ENCODE measurements at regions not wholly inside any gene's neighbourhood (a gene's known extent, or its start where the extent isn't known, plus 50 kb on each side); places are given as distances from the start of the nearest gene placed in this dataset.
"Not testable (repeated sequence)": the region's sequence is repeated elsewhere in the genome, so short reads cannot be mapped to it uniquely, and the experiment has no call there.

DNA sequence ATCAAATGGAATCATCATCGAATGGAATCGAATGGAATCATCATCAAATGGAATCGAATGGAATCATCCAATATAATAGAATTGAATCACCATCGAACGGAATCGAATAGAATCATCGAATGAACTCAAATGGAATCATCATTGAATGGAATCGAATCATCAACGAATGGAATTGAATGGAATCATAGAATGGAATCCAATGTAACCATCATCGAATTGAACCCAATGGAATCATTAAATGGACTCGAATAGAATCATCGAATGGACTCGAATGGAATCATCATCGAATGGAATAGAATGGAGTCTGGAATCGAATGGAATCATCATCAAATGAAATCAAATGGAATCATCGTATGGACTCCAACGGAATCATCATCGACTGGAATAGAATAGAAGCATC lies 227.0 kb downstream of the SHCBP1 start:
- WGBS: 70% methylated on average over 18 of the region's 18 CpGs
- not testable (repeated sequence) for DNase-seq (ENCODE audit: low spot score in 2 of 2)

DNA sequence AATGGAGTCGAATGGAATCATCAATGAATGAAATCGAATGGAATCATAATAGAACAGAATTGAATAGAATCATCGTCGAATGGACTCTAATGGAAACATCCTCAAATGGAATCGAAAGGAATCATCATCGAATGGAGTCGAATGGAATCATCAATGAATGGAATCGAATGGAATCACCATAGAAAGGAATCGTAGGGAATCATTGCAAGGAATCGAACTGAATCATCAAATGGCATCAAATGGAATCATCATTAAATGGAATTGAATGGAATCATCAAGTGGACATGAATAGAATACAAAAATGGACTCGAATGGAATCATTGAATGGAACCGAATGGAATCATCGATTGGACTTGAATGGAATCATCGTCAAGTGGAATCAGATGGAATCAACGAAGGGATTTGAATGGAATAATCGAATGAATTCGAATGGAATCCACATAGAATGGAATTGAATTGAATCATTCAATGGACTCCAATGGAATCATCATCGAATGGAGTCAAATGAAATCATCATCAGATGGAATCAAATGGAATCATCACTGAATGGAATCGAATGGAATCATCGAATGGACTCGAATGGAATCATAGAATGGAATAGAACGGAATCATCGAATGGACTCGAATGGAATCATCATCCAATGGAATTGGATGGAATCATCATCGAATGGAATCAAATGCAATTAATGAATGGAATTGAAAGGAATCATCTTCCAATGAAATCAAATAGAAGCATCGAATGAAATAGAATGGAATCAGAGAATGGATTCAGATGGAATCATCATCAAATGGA lies 228.1 kb downstream of the SHCBP1 start:
- H3K4me1 ChIP-seq, H3K36me3 ChIP-seq, H3K4me3 ChIP-seq, H3K27me3 ChIP-seq, H3K27ac ChIP-seq, H3K9me3 ChIP-seq: not testable (repeated sequence)
- 78% methylated on average over 26 of the region's 26 CpGs for WGBS
- DNase-seq (ENCODE audit: low spot score in 2 of 2): peak in 1 of 2 donors; percentile 79

More for the DNA sequence above, 227.0 kb downstream of the SHCBP1 start:
- not testable (repeated sequence) for H3K4me1 ChIP-seq, H3K36me3 ChIP-seq, H3K4me3 ChIP-seq, H3K27ac ChIP-seq, H3K9me3 ChIP-seq, H3K27me3 ChIP-seq

GRCh38 chr16:46390660-46391462 lies 230.3 kb downstream of the SHCBP1 start:
- H3K4me1 ChIP-seq, H3K9me3 ChIP-seq, H3K36me3 ChIP-seq, H3K27ac ChIP-seq, H3K4me3 ChIP-seq, H3K27me3 ChIP-seq: not testable (repeated sequence)
- peak in 1 of 2 donors; percentile 88 for DNase-seq (ENCODE audit: low spot score in 2 of 2)
- 79% methylated on average over 29 of the region's 29 CpGs for WGBS

GRCh38 chr16:46389561-46390041 lies 231.6 kb downstream of the SHCBP1 start:
- not testable (repeated sequence) for H3K9me3 ChIP-seq, H3K4me1 ChIP-seq, H3K27ac ChIP-seq, H3K36me3 ChIP-seq, H3K4me3 ChIP-seq, H3K27me3 ChIP-seq
- WGBS: 80% methylated on average over 20 of the region's 20 CpGs
- peak; percentile 69 to 99 for DNase-seq (ENCODE audit: low spot score in 2 of 2)

- WGBS: 81% methylated on average over 27 of the region's 27 CpGs
- H3K4me1 ChIP-seq, H3K4me3 ChIP-seq, H3K36me3 ChIP-seq, H3K27ac ChIP-seq, H3K9me3 ChIP-seq, H3K27me3 ChIP-seq: not testable (repeated sequence)
- DNase-seq (ENCODE audit: low spot score in 2 of 2): peak in 1 of 2 donors; percentile 80
Measured at GRCh38 chr16:46388939-46389491, 232.2 kb downstream of the SHCBP1 start.

DNA sequence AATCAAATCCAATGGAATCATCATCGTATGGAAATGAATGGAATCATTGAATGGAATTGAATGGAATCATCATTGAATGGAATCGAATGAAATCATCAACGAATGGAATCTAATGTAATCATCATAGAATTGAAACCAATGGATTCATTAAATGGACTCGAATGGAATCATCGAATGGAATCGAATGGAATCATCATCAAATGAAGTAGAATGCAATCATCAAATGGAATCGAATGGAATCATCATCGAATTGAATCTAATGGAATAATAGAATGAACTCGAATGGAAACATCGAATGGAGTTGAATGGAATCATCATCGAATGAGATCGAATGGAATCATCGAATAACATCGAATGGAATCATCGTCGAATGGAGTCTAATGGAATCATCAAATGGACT lies 232.8 kb downstream of the SHCBP1 start:
- H3K27me3 ChIP-seq; H3K9me3 ChIP-seq; H3K4me3 ChIP-seq; H3K36me3 ChIP-seq; H3K4me1 ChIP-seq; H3K27ac ChIP-seq; DNase-seq (ENCODE audit: low spot score in 2 of 2): not testable (repeated sequence)
- 80% methylated on average over 16 of the region's 16 CpGs for WGBS

- H3K9me3 ChIP-seq, H3K36me3 ChIP-seq, H3K4me3 ChIP-seq, H3K4me1 ChIP-seq, H3K27me3 ChIP-seq, H3K27ac ChIP-seq: not testable (repeated sequence)
- WGBS: 71% methylated on average over 15 of the region's 15 CpGs
- DNase-seq (ENCODE audit: low spot score in 2 of 2): peak; percentile 66 to 94
Measured at GRCh38 chr16:46387720-46388119, 233.5 kb downstream of the SHCBP1 start.

DNA sequence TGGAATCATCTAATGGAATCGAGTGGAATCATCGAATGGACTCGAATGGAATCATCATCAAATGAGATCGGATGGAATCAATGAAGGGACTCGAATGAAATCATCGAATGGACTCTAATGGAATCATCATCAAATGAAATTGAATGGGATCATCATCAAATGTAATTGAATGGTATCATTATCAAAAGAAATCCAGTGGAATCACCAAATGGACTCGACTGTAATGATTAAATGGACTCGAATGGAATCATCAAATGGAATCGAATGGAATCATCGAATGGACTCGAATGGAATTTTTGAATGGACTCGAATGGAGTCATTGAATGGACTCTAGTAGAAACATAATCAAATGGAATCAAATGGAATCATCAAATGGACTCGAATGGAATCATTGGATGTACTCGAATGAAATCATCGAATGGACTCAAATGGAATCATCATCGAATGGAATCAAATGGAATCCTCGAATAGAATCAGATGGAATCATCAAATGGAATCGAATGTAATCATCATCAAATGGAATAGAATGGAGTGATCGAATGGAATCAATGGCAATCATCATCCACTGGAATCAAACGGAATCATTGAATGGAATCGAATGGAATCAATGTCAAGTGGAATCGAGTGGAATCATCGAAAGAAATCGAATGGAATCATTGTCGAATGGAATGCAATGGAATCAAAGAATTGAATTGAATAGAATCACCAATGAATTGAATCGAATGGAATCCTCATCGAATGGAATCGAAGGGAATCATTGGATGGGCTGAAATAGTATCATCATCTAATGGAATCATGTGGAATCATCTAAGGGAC lies 234.2 kb downstream of the SHCBP1 start:
- H3K27ac ChIP-seq, H3K36me3 ChIP-seq, H3K9me3 ChIP-seq, H3K4me3 ChIP-seq, H3K4me1 ChIP-seq, H3K27me3 ChIP-seq: not testable (repeated sequence)
- WGBS: 76% methylated on average over 28 of the region's 28 CpGs
- peak in 1 of 2 donors; percentile 78 for DNase-seq (ENCODE audit: low spot score in 2 of 2)

DNA sequence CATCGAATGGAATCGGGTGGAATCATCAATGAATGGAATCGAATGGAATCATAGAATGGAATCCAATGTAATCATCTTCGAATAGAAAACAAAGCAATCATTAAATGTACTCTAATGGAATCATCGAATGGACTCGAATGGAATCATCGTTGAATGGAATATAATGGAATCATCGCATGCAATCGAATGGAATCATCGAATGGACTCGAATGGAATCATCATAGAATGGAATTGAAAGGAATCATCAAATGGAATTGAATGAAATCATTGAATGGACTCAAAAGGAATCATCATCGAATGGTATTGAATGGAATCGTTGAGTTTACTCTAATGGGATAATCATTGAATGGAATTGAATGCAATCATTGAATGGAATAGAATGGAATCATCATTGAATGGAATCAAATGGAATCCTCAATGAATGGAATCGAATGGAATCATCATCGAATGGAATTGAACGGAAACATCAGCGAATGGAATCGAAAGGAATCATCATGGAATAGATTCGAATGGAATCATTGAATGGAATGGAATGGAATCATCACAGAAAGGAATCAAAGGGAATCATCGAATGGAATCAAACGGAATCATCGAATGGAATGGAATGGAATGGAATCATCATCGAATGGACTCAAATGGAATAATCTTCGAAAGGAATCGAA lies 234.9 kb downstream of the SHCBP1 start:
- not testable (repeated sequence) for DNase-seq (ENCODE audit: low spot score in 2 of 2); H3K36me3 ChIP-seq; H3K9me3 ChIP-seq; H3K4me1 ChIP-seq; H3K27ac ChIP-seq; H3K4me3 ChIP-seq; H3K27me3 ChIP-seq
- WGBS: 72% methylated on average over 25 of the region's 25 CpGs

- not testable (repeated sequence) for H3K36me3 ChIP-seq, H3K4me3 ChIP-seq, H3K27ac ChIP-seq, H3K4me1 ChIP-seq, H3K9me3 ChIP-seq, H3K27me3 ChIP-seq
- 73% methylated on average over 37 of the region's 37 CpGs for WGBS
- peak; percentile 67 to 96 for DNase-seq (ENCODE audit: low spot score in 2 of 2)
Measured at GRCh38 chr16:46384285-46385061, 236.7 kb downstream of the SHCBP1 start.

DNA sequence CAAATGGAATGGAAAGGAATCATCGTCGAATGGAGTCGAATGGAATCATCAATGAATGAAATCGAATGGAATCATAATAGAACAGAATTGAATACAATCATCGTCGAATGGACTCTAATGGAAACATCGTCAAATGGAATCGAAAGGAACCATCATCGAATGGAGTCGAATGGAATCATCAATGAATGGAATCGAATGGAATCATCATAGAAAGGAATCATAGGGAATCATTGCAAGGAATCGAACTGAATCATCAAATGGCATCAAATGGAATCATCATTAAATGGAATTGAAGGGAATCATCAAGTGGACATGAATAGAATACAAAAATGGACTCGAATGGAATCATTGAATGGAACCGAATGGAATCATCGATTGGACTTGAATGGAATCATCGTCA lies 237.6 kb downstream of the SHCBP1 start:
- H3K27ac ChIP-seq; H3K36me3 ChIP-seq; DNase-seq (ENCODE audit: low spot score in 2 of 2); H3K4me3 ChIP-seq; H3K4me1 ChIP-seq; H3K9me3 ChIP-seq; H3K27me3 ChIP-seq: not testable (repeated sequence)
- WGBS: 74% methylated on average over 16 of the region's 16 CpGs

DNA sequence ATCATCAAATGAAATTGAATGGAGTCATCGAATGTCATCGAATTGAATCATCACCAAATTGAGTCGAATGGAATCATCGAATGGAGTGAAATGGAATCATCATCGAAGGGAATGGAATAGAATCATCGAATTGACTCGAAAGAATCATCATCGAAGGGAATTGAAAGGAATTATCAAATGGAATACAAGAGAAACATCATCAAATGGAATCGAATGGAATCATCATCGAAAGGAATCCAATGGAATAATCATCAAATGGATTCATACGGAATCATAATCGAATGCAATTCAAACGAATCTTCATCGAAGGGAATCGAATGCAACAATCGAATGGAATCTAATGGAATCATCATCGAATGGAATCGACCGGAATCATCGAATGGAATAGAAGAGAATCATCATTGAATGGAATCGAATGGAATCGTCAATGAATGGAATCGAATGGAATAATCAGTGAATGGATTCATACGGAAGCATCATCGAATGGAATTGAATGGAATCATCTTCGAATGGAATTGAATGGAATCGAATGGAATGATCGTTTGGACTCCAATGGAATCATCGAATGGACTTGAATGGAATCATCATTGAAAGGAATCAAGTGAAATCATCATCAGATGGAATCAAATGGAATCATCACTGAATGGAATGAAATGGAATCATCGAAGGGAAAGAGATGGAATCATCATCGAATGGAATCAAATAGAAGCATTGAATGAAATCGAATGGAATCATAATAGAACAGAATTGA lies 238.2 kb downstream of the SHCBP1 start:
- not testable (repeated sequence) for H3K4me3 ChIP-seq, H3K27me3 ChIP-seq, H3K4me1 ChIP-seq, H3K9me3 ChIP-seq, H3K36me3 ChIP-seq, H3K27ac ChIP-seq
- DNase-seq (ENCODE audit: low spot score in 2 of 2): peak in 1 of 2 donors; percentile 91
- WGBS: 83% methylated on average over 32 of the region's 32 CpGs

Data from suprapubic skin (tissue), 4 donors.